ENCODE measurements at regions not wholly inside any gene's neighbourhood (a gene's known extent, or its start where the extent isn't known, plus 50 kb on each side); places are given as distances from the start of the nearest gene placed in this dataset.

GRCh38 chr1:229092377-229093237 is 178.3 kb upstream of the RAB4A start:
- Histone ChIP-seq H3K4me3 (ENCODE audit: low read depth, low read length) (no peak overlapping the region), H3K27me3 (ENCODE audit: insufficient read depth, low read depth, severe bottlenecking) (no peaks in the 10 kb centered on the region), H3K27ac (no peak overlapping the region), H3K36me3 (no peaks in the 10 kb centered on the region), H3K9me3 (ENCODE audit: severe bottlenecking) (no peaks in the 10 kb centered on the region)
- no peak for DNase-seq
- TF ChIP-seq, protein P1, sequence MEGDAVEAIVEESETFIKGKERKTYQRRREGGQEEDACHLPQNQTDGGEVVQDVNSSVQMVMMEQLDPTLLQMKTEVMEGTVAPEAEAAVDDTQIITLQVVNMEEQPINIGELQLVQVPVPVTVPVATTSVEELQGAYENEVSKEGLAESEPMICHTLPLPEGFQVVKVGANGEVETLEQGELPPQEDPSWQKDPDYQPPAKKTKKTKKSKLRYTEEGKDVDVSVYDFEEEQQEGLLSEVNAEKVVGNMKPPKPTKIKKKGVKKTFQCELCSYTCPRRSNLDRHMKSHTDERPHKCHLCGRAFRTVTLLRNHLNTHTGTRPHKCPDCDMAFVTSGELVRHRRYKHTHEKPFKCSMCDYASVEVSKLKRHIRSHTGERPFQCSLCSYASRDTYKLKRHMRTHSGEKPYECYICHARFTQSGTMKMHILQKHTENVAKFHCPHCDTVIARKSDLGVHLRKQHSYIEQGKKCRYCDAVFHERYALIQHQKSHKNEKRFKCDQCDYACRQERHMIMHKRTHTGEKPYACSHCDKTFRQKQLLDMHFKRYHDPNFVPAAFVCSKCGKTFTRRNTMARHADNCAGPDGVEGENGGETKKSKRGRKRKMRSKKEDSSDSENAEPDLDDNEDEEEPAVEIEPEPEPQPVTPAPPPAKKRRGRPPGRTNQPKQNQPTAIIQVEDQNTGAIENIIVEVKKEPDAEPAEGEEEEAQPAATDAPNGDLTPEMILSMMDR (IDR thresholded peaks at IDR 0.05; ENCODE audit: low read depth, low read length), result no peak

DNA sequence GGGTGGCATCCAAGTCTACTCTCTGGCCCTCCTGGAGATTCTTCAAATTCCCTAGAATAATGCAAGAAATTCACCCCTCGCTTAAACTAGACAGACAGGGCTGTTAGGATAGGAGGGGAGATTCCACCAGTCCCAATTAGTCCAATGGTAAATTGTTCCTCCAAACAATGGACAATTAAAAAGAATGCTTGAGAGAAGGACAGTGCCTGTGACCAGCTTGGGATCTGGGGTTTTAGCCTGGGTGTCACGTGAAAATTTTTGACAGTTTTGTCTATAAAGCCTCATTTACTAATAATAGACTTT is 177.7 kb upstream of the RAB4A start:
- Histone ChIP-seq H3K27me3 (ENCODE audit: insufficient read depth, low read depth, severe bottlenecking) (no peaks in the 10 kb centered on the region), H3K9me3 (ENCODE audit: severe bottlenecking) (no peaks in the 10 kb centered on the region), H3K36me3 (no peaks in the 10 kb centered on the region), H3K4me3 (ENCODE audit: low read depth, low read length) (no peak overlapping the region), H3K27ac (no peak overlapping the region)
- TF ChIP-seq, protein P1 (IDR thresholded peaks at IDR 0.05; ENCODE audit: low read depth, low read length), result no peak
- no peak for DNase-seq

- no peak for DNase-seq
- H3K9me3 ChIP-seq (ENCODE audit: severe bottlenecking), result no peaks in the 10 kb centered on the region
- no peak overlapping the region for H3K4me3 ChIP-seq (ENCODE audit: low read depth, low read length)
- H3K27me3 ChIP-seq (ENCODE audit: insufficient read depth, low read depth, severe bottlenecking), result no peaks in the 10 kb centered on the region
- TF ChIP-seq, protein P1 (IDR thresholded peaks at IDR 0.05; ENCODE audit: low read depth, low read length), result no peak
- no peaks in the 10 kb centered on the region for H3K36me3 ChIP-seq
- H3K27ac ChIP-seq, result no peak overlapping the region
Observed at GRCh38 chr1:229093609-229094336, 177.1 kb upstream of the RAB4A start.

GRCh38 chr1:229094476-229095311 is 176.2 kb upstream of the RAB4A start:
- H3K4me3 ChIP-seq (ENCODE audit: low read depth, low read length), result no peak overlapping the region
- no peak overlapping the region for H3K27ac ChIP-seq
- H3K9me3 ChIP-seq (ENCODE audit: severe bottlenecking), result no peaks in the 10 kb centered on the region
- DNase-seq, result no peak
- H3K27me3 ChIP-seq (ENCODE audit: insufficient read depth, low read depth, severe bottlenecking), result no peaks in the 10 kb centered on the region
- TF ChIP-seq, protein P1 (IDR thresholded peaks at IDR 0.05; ENCODE audit: low read depth, low read length), result no peak
- H3K36me3 ChIP-seq, result no peaks in the 10 kb centered on the region

GRCh38 chr1:229095325-229095724 is 175.6 kb upstream of the RAB4A start:
- TF ChIP-seq, protein P1 (IDR thresholded peaks at IDR 0.05; ENCODE audit: low read depth, low read length), result no peak
- DNase-seq, result no peak
- no peaks in the 10 kb centered on the region for H3K36me3 ChIP-seq
- no peak overlapping the region for H3K4me3 ChIP-seq (ENCODE audit: low read depth, low read length)
- no peaks in the 10 kb centered on the region for H3K27me3 ChIP-seq (ENCODE audit: insufficient read depth, low read depth, severe bottlenecking)
- H3K9me3 ChIP-seq (ENCODE audit: severe bottlenecking), result no peaks in the 10 kb centered on the region
- no peak overlapping the region for H3K27ac ChIP-seq
